ENCODE measurements at regions not wholly inside any gene's neighbourhood (a gene's known extent, or its start where the extent isn't known, plus 50 kb on each side); places are given as distances from the start of the nearest gene placed in this dataset.

GRCh38 chr12:43293396-43293795, 258.6 kb downstream of the ADAMTS20 start:
- Histone ChIP-seq H3K9ac (ENCODE audit: control insufficient read depth, extremely low read depth, insufficient read depth, low read length) (no peak overlapping the region), H3K27ac (ENCODE audit: control insufficient read depth, insufficient read depth, low read length) (no peak overlapping the region), H3K27me3 (ENCODE audit: control insufficient read depth, extremely low read depth, insufficient read depth, low read length) (no peaks in the 10 kb centered on the region), H3K36me3 (ENCODE audit: control insufficient read depth in 2 of 2, extremely low read depth in 1 of 2, insufficient read depth in 2 of 2, low read length in 2 of 2) (no peaks in the 10 kb centered on the region), H3K4me3 (ENCODE audit: control insufficient read depth in 2 of 3, extremely low read depth in 1 of 3, insufficient read depth in 2 of 3, low read depth in 1 of 3, low read length in 3 of 3) (no peak overlapping the region), H4K20me1 (ENCODE audit: control insufficient read depth, extremely low read depth, insufficient read depth, low read length) (no peaks in the 10 kb centered on the region), H2AFZ (ENCODE audit: control insufficient read depth, low read length) (no peak overlapping the region), H3K4me1 (ENCODE audit: control insufficient read depth, extremely low read depth, insufficient read depth, low read length) (peaks cover 9% of the 10 kb centered on the region), H3K4me2 (ENCODE audit: control insufficient read depth, extremely low read depth, insufficient read depth, low read depth, low read length) (no peak overlapping the region), H3K9me3 (ENCODE audit: control insufficient read depth, low read depth, low read length) (no peaks in the 10 kb centered on the region), H3K79me2 (ENCODE audit: control insufficient read depth, insufficient read depth, low read length) (no peaks in the 10 kb centered on the region), H3K9me1 (ENCODE audit: control insufficient read depth, extremely low read depth, insufficient read depth, low read length) (no peaks in the 10 kb centered on the region)
- FAIRE-seq (no peak), DNase-seq (ENCODE audit: low read depth, low spot score) (no peak)
- dilution Hi-C loops (cut with MboI; ENCODE audit: extremely low pct_ligation_motif_present, low sequenced_read_pairs): no loop called here
- TF ChIP-seq EZH2 (IDR thresholded peaks at IDR 0.05; ENCODE audit: low read length) (no peak), CTCF (optimal IDR thresholded peaks at IDR 0.05 in 1 of 3, IDR thresholded peaks at IDR 0.05 in 1 of 3, conservative IDR thresholded peaks at IDR 0.05 in 1 of 3; ENCODE audit: extremely low read depth in 1 of 3, insufficient read depth in 2 of 3, low read length in 3 of 3) (no peak)

GRCh38 chr12:43292699-43293098, 259.3 kb downstream of the ADAMTS20 start:
- peak; percentile 56 for FAIRE-seq
- no peaks in the 10 kb centered on the region for H3K9me3 ChIP-seq (ENCODE audit: control insufficient read depth, low read depth, low read length)
- no peaks in the 10 kb centered on the region for H3K36me3 ChIP-seq (ENCODE audit: control insufficient read depth in 2 of 2, extremely low read depth in 1 of 2, insufficient read depth in 2 of 2, low read length in 2 of 2)
- H3K27ac ChIP-seq (ENCODE audit: control insufficient read depth, insufficient read depth, low read length): no peak overlapping the region
- no peaks in the 10 kb centered on the region for H4K20me1 ChIP-seq (ENCODE audit: control insufficient read depth, extremely low read depth, insufficient read depth, low read length)
- H3K9ac ChIP-seq (ENCODE audit: control insufficient read depth, extremely low read depth, insufficient read depth, low read length): no peak overlapping the region
- H2AFZ ChIP-seq (ENCODE audit: control insufficient read depth, low read length): peak overlapping the region; percentile 70
- TF ChIP-seq EZH2 (IDR thresholded peaks at IDR 0.05; ENCODE audit: low read length): no peak
- no peak for TF ChIP-seq CTCF (optimal IDR thresholded peaks at IDR 0.05 in 1 of 3, IDR thresholded peaks at IDR 0.05 in 1 of 3, conservative IDR thresholded peaks at IDR 0.05 in 1 of 3; ENCODE audit: extremely low read depth in 1 of 3, insufficient read depth in 2 of 3, low read length in 3 of 3)
- no peak for DNase-seq (ENCODE audit: low read depth, low spot score)
- no peak overlapping the region for H3K4me3 ChIP-seq (ENCODE audit: control insufficient read depth in 2 of 3, extremely low read depth in 1 of 3, insufficient read depth in 2 of 3, low read depth in 1 of 3, low read length in 3 of 3)
- no peaks in the 10 kb centered on the region for H3K79me2 ChIP-seq (ENCODE audit: control insufficient read depth, insufficient read depth, low read length)
- no peaks in the 10 kb centered on the region for H3K9me1 ChIP-seq (ENCODE audit: control insufficient read depth, extremely low read depth, insufficient read depth, low read length)
- H3K4me1 ChIP-seq (ENCODE audit: control insufficient read depth, extremely low read depth, insufficient read depth, low read length): peaks cover 16% of the 10 kb centered on the region
- H3K4me2 ChIP-seq (ENCODE audit: control insufficient read depth, extremely low read depth, insufficient read depth, low read depth, low read length): no peak overlapping the region
- no peaks in the 10 kb centered on the region for H3K27me3 ChIP-seq (ENCODE audit: control insufficient read depth, extremely low read depth, insufficient read depth, low read length)
- dilution Hi-C loops (cut with MboI; ENCODE audit: extremely low pct_ligation_motif_present, low sequenced_read_pairs): no loop called here

Measured in keratinocyte (primary cell).